Peyer's patch (tissue), 4 donors: ENCODE measurements at regions not wholly inside any gene's neighbourhood (a gene's known extent, or its start where the extent isn't known, plus 50 kb on each side); places are given as distances from the start of the nearest gene placed in this dataset.

Experiments
- CTCF ChIP-seq, 6 experiments: fragments of 450-650 bp in 4 of 6; fragments of 200-600 bp in 2 of 6; sonication (generic) in 1 of 6; IDR thresholded peaks; one replicate each; pipeline ENCODE4 v1.5.1; 2017 to 2019; ENCODE audit warnings: antibody characterized with exemption in 6 of 6, mild to moderate bottlenecking in 3 of 6, moderate library complexity in 1 of 6
- POLR2A ChIP-seq, 2 donors: fragments of 450-650 bp; IDR thresholded peaks; one replicate each; pipeline ENCODE4 v1.5.1; 2017; ENCODE audit warnings: antibody characterized with exemption in 2 of 2, mild to moderate bottlenecking in 2 of 2, moderate library complexity in 2 of 2

GRCh38 chr11:71304045-71304444 lies 51.7 kb upstream of the SHANK2 start:
- TF ChIP-seq POLR2A (IDR thresholded peaks at IDR 0.05) (no peak), CTCF (IDR thresholded peaks at IDR 0.05) (no peak)
